ENCODE measurements at regions not wholly inside any gene's neighbourhood (a gene's known extent, or its start where the extent isn't known, plus 50 kb on each side); places are given as distances from the start of the nearest gene placed in this dataset.

DNA sequence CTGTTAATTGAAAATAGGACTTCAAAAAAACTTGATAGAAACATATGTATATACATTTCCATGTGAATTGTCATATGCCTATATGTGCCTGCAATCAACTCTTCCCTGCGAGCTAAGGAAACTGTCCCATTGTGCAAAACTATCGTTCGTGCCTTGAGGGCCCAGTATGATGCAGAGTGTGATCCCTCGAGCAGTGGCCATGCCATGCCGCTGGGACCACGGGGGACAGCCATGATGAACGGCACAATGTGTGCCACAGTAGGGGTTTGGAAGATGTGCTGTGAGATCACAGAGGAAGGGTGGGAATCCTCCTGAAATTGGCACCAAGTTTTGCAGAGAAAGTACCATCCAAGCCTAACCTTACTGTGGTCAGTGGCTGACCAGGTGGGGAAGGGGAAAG lies 118.1 kb upstream of the SOX1 start:
- peaks cover 3% of the 10 kb centered on the region; the same call in 1 of the 2 replicates for H3K79me1 ChIP-seq (ENCODE audit: low read depth, low read length)
- no peak overlapping the region for H2AFZ ChIP-seq (ENCODE audit: low read length)
- H2BK15ac ChIP-seq (ENCODE audit: low read length): no peak overlapping the region
- H2BK12ac ChIP-seq (ENCODE audit: low read depth, low read length): no peak overlapping the region; the same call in 1 of the 2 replicates
- no peak overlapping the region for H3K56ac ChIP-seq (replicated peaks; ENCODE audit: insufficient read length, low read depth, low read length)
- CTCF ChIA-PET (ENCODE audit: partially characterized antibody): no interaction called here
- no peak overlapping the region for H2BK5ac ChIP-seq (ENCODE audit: low read depth, low read length)
- no peak overlapping the region for H2BK120ac ChIP-seq (replicated peaks; ENCODE audit: low read depth, low read length)
- FAIRE-seq: no peak
- POLR2A ChIA-PET (ENCODE audit: partially characterized antibody): no interaction called here
- H3K18ac ChIP-seq (ENCODE audit: extremely low read depth, low read length): no peak overlapping the region
- H4K8ac ChIP-seq (ENCODE audit: extremely low read depth, insufficient read depth, low read length): no peak overlapping the region
- H3K9ac ChIP-seq (replicated peaks in 1 of 4; ENCODE audit: extremely low read depth in 1 of 4, low read depth in 3 of 4, low read length in 3 of 4): no peak overlapping the region
- DNase-seq (ENCODE audit: low read depth in 1 of 2, low spot score in 2 of 2): peak in 1 of 2 experiments; percentile 20
- TF ChIP-seq POLR2AphosphoS5 (IDR thresholded peaks at IDR 0.05; ENCODE audit: low read depth, low read length) (no peak), SP1 (IDR thresholded peaks at IDR 0.05; ENCODE audit: low read depth, low read length) (no peak), CTBP2 (IDR thresholded peaks at IDR 0.05; ENCODE audit: borderline replicate concordance, insufficient read depth, insufficient read length, low read length) (no peak), JUN (IDR thresholded peaks at IDR 0.05; ENCODE audit: low read depth, low read length) (no peak), BRCA1 (IDR thresholded peaks at IDR 0.05; ENCODE audit: low read depth, low read length) (no peak), HDAC6 (IDR thresholded peaks at IDR 0.05; ENCODE audit: low read depth, low read length) (no peak), TEAD4 (IDR thresholded peaks at IDR 0.05; ENCODE audit: low read depth, low read length) (no peak), SP2 (IDR thresholded peaks at IDR 0.05; ENCODE audit: low read length) (no peak), CREB1 (IDR thresholded peaks at IDR 0.05) (no peak), CBX8 (IDR thresholded peaks at IDR 0.05; ENCODE audit: borderline replicate concordance, low read depth, low read length) (no peak)
- no peaks in the 10 kb centered on the region for H3K23me2 ChIP-seq (ENCODE audit: low read depth, low read length)
- no peak overlapping the region for H3K4ac ChIP-seq (replicated peaks; ENCODE audit: insufficient read length, low read depth, low read length)
- H4K20me1 ChIP-seq (replicated peaks in 1 of 2; ENCODE audit: control insufficient read depth in 1 of 2, insufficient read depth in 2 of 2, low read length in 2 of 2): no peaks in the 10 kb centered on the region
- no peak overlapping the region for H3K27ac ChIP-seq (ENCODE audit: low read depth, low read length)
- H3K4me3 ChIP-seq (ENCODE audit: extremely low read depth in 1 of 4, insufficient read depth in 2 of 4, low read depth in 3 of 4, low read length in 4 of 4): no peak overlapping the region
- H2AK5ac ChIP-seq (ENCODE audit: low read depth, low read length): no peak overlapping the region
- no peak overlapping the region for H4K5ac ChIP-seq (ENCODE audit: insufficient read length, low read depth, low read length)
- H3K27me3 ChIP-seq (replicated peaks in 1 of 4; ENCODE audit: control insufficient read depth in 3 of 4, extremely low read depth in 1 of 4, insufficient read depth in 3 of 4, low read length in 3 of 4): no peaks in the 10 kb centered on the region
- H4K91ac ChIP-seq (replicated peaks; ENCODE audit: insufficient read length, low read length): no peak overlapping the region
- no peak overlapping the region for H3K14ac ChIP-seq (ENCODE audit: insufficient read length)
- H3K23ac ChIP-seq (ENCODE audit: insufficient read length): no peak overlapping the region
- WGBS, 2 experiments (ENCODE audit: extremely low coverage in 1 of 2, insufficient coverage in 1 of 2, insufficient read length in 1 of 2, insufficient replicate concordance in 2 of 2, low coverage in 1 of 2, low lambda C conversion rate in 2 of 2, missing lambda C conversion rate in 1 of 2): 98% methylated on average over 7 of the region's 7 CpGs; no CpG with 5 or more reads in 1 of the 2 experiments
- no peaks in the 10 kb centered on the region for H3K4me1 ChIP-seq (replicated peaks in 1 of 4; ENCODE audit: control insufficient read depth in 3 of 4, insufficient read depth in 4 of 4, low read length in 3 of 4)
- no peaks in the 10 kb centered on the region for H3K79me2 ChIP-seq (ENCODE audit: control insufficient read depth in 1 of 2, insufficient read depth in 2 of 2, low read length in 2 of 2)
- no peak overlapping the region for H3K4me2 ChIP-seq (ENCODE audit: insufficient read depth in 1 of 2, low read depth in 2 of 2, low read length in 2 of 2)
- H3K36me3 ChIP-seq (ENCODE audit: control insufficient read depth in 2 of 4, insufficient read depth in 4 of 4, low read length in 3 of 4): no peaks in the 10 kb centered on the region
- no peak overlapping the region for H2BK20ac ChIP-seq (ENCODE audit: low read length)
- H3K9me3 ChIP-seq (ENCODE audit: insufficient read depth in 2 of 2, low read depth in 1 of 2, low read length in 1 of 2): peaks cover 7 to 9% of the 10 kb centered on the region in 2 experiments; a peak in 2 of 4 replicates
